Cardiac septum (tissue), 1 donor: ENCODE measurements at regions not wholly inside any gene's neighbourhood (a gene's known extent, or its start where the extent isn't known, plus 50 kb on each side); places are given as distances from the start of the nearest gene placed in this dataset.
"Not testable (repeated sequence)": the region's sequence is repeated elsewhere in the genome, so short reads cannot be mapped to it uniquely, and the experiment has no call there.

ENCODE experiments used
- DNase-seq: peaks from one replicate; pipeline ENCODE4 v3.0.0-alpha.2; 2020; ENCODE audit warnings: low spot score
- intact Hi-C: fragments of 100-400 bp; cut with DNase I; formaldehyde crosslinking; loops from one replicate; pipeline ENCODE4 v1.14.0; 2022
- donor health status: DM: no; HTN: no; CAD: no.

DNA sequence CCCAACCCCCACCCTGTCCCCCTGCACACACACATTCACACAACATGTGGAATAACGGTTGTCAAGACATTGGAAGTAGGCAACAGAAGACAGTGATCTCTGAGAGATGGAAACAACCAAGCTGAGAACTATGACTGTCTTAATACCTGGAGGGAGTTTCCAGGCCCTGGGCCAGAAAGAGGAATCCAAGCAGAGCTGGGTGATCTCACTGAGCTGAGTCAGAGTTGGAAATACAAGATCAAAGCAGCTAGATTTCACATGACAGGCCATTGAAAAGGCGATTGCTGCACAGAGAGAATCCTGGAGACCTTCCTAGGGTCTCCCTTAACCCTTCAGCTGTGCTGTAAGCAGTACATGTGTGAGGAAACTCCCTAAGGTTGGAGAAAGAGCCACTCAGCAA, 165.8 kb upstream of the PRSS1 start:
- intact Hi-C loops, result no loop called here
- DNase-seq, result no peak

- no peak for DNase-seq
- intact Hi-C loops, result no loop called here
Observed at GRCh38 chr7:142582351-142582750, 166.9 kb upstream of the PRSS1 start.

GRCh38 chr7:142581341-142581740, 167.9 kb upstream of the PRSS1 start:
- intact Hi-C loops, result no loop called here

DNA sequence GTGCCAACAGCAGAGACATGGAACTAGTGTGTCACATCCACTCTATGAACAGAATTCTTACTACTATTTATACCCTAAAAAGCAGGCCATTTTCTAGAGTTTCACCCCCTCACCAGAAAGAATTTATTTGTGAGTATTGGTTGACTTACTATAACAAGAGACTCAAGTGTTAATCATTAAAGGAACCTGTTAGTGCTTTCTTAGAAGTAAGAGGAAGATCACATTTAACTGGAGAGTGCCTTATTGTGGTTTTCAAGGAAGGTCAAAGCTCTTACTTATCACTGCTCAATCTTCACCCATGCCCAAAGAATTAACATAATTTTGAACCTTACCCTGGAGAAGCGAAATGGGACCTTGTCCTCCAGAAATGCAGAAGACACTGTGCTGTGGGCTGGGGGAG, 169.3 kb upstream of the PRSS1 start:
- intact Hi-C loops, result no loop called here
- no peak for DNase-seq

More at GRCh38 chr7:142581341-142581740, 167.9 kb upstream of the PRSS1 start:
- no peak for DNase-seq

- DNase-seq, intact Hi-C loops: not testable (repeated sequence)
Observed at GRCh38 chr7:142575351-142575750, 173.9 kb upstream of the PRSS1 start.

DNA sequence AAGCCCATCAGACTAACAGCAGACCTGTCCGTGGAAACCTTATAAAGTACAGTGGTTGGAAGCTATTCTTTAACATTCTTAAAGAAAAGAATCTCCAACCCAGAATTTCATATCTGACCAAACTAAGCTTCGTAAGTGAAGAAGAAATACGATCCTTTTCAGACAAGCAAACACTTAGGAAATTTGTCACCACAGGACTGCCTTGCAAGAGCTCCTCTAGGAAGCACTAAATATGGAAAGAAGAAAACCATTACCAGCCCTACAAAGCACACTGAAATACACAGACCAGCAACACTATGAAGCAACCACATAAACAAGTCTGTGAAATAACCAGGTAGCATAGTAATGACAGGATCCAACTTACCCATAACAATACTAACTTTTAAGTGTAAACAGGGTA, 177.7 kb upstream of the PRSS1 start:
- intact Hi-C loops, result no loop called here
- no peak for DNase-seq

DNA sequence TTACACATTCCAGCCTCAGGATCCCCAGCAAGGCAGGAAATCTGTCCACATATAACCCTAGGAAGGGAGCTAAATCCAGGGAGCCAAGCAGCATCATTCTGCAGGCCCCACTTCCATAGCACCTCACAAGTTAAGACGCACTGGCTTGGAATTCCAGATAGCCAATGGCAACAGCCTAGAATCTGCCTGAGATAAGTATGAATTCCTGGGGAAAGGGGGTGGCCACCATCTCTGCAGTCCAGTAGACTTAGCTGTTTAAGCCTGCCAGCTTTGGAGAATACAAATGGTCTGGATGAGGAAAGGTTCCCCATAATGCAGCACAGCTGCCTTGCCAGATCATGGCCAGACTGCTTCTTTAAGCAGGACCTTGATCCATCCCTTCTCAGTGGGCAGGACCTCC, 179.4 kb upstream of the PRSS1 start:
- DNase-seq, result no peak
- intact Hi-C loops, result no loop called here

GRCh38 chr7:142568435-142569097, 180.7 kb upstream of the PRSS1 start:
- DNase-seq, result no peak
- intact Hi-C loops, result no loop called here

DNA sequence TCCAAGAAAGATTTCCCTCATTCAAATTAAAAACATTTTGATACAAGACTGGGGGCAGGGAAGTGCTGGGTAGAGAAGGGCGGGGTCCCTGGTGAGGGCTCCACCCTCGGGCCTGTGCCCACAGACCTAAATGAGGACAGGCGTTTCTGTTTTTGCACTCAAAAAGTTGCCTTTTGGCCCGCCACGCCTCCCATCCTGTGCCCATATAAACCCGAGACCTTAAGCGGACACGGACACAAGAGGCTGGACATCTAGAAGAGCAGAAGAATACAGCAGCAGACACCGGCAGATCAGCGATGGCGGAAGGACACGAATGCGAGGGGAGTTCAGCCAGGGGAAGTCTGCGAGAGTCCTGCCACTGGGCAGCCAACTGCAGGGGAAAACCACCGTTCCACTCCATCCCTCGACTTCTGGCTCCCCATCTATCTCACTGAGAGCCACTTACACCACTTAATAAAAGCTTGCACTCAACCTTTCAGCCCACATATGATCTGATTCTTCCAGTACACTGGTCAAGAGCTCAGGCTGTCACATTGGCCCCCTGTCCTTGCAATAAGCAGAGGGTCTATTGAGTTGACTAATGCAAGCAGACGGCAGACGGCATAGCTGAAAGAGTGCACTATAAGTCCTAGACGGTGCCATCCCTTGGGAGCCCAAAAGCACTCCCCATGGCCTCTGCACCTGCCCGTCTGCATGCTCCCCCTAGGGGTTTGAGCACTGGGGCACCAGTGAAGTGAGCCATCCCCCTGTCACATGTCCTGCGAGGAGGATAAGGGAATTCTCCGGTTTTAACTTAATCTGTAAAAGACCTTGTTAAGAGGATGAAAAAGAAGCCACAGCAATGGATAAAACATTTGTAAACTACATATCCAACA, 181.8 kb upstream of the PRSS1 start:
- intact Hi-C loops, result no loop called here
- no peak for DNase-seq

DNA sequence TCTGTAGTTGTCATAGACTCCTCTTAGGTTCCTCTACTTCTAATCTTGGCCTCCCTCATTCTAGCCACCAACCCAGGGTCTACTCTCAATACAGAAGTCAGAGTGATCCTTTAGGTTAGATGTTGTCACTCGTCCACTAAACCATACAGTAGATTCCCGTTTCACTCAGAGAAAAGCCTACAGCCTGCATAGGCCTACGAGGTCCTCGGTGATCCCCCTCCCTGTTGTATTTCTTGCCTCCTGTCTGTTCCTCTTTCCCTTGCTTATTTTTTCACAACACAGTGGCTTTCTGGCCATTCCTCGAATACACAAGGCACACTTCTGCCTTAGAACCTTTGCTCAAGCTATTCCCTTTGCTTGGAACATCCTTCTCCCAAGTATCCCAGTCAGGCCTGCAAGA, 183.0 kb upstream of the PRSS1 start:
- intact Hi-C loops, result no loop called here
- DNase-seq, result no peak

GRCh38 chr7:142564125-142564524, 185.1 kb upstream of the PRSS1 start:
- DNase-seq, intact Hi-C loops: not testable (repeated sequence)

GRCh38 chr7:142563470-142563869, 185.8 kb upstream of the PRSS1 start:
- intact Hi-C loops, result no loop called here
- DNase-seq, result no peak

- intact Hi-C loops, result no loop called here
Observed at GRCh38 chr7:142562688-142563087, 186.6 kb upstream of the PRSS1 start.

GRCh38 chr7:142561396-142561795, 187.9 kb upstream of the PRSS1 start:
- intact Hi-C loops, DNase-seq: not testable (repeated sequence)

More at GRCh38 chr7:142562688-142563087, 186.6 kb upstream of the PRSS1 start:
- no peak for DNase-seq

GRCh38 chr7:142560770-142561169, 188.5 kb upstream of the PRSS1 start:
- intact Hi-C loops, DNase-seq: not testable (repeated sequence)

DNA sequence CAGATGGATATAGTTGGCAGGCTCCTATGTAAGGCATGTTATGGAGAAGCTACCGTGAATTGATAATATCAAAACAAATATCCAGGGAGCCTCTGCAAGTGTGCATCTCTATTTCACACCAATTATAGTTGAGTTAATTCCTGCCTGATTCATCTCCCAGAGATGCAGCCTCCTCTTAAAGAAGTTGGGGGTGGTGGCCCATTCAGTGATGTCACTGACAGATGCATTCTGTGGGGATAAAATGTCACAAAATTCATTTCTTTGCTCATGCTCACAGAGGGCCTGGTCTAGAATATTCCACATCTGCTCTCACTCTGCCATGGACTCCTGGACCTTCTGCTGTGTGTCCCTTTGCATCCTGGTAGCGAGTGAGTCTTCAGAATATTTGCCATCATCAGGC, 189.1 kb upstream of the PRSS1 start:
- intact Hi-C loops, result no loop called here

DNA sequence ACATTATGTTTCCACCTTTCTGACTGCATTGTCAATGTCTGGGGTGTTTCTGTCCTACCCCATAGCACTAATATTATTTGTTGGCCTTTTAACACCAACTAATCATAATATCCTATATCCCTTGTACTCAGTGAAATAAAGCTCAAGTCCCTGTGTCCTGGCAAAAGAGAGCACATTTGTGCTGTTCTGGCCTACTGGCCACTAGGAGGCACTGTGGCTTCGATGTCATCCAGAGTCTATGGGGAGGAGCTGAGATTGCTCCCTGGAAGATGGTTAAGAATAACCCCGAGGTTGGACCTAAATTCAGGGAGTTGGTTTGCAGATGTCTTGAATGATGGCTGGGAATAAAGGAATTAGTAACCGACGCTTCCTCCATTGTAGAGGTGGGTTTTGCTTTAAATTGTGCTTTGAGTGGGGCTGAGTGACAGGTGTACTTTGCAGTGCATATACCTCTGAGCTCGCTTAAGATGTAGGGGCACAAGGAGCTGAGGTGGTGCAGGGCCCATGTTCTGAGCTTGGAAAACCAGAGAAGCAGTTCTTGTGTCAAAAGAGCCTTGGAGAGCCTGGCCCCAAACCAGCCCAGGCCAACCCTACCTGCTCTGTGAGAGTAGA, 191.2 kb upstream of the PRSS1 start:
- no peak for DNase-seq
- intact Hi-C loops, result no loop called here

More for the DNA sequence above, 189.1 kb upstream of the PRSS1 start:
- no peak for DNase-seq

DNA sequence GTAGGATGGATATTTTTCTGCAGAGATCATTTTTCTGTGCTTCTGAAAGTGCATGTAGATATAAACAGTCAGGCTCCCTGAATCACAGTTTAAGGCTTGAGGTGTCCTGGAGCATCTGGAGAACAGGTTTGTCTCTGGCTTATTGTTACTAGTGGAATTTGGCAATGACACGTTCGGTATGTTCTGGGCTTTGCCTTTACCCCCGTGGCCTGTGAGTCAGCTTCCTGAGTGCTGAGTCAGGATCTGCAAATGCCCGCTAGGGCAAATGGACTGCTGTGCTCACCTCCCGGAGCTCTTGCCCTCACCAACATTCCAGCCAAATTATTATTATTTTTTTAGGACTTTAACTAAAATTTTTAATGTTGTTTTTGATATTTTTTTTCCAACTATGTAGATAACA, 192.5 kb upstream of the PRSS1 start:
- DNase-seq, result no peak
- intact Hi-C loops, result no loop called here

GRCh38 chr7:142554560-142555532, 194.4 kb upstream of the PRSS1 start:
- intact Hi-C loops, result no loop called here

More at GRCh38 chr7:142554560-142555532, 194.4 kb upstream of the PRSS1 start:
- no peak for DNase-seq
